GM18861 (cell line): ENCODE measurements at regions not wholly inside any gene's neighbourhood (a gene's known extent, or its start where the extent isn't known, plus 50 kb on each side); places are given as distances from the start of the nearest gene placed in this dataset.

Experiments
- ATAC-seq: cut with Tn5 transposase; IDR thresholded peaks from one replicate; pipeline ENCODE4 v1.9.1; 2021; ENCODE audit not compliant: unreplicated experiment

GRCh38 chr5:165920655-165921054 is 2370.8 kb upstream of the WWC1 start:
- ATAC-seq: no peak

- ATAC-seq: no peak
Observed at GRCh38 chr5:165928971-165929370, 2362.5 kb upstream of the WWC1 start.

DNA sequence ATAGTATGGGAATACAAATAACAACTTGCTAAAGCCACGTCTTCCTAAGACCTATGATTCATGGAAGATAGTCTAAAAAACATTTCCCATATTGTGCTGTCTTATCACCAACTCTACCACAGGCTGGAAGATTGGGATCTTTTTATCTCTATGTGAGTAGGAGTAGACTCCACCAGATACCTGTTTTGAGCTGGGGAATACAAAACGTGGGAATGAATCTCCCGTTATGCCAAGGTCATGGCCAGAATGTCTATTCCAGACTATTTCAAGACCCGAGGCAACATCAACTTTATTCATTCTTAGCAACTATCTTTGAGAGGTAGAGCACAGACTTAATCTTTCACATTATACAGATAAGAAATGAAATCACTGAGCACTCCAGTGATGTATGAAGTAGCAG is 2350.9 kb upstream of the WWC1 start:
- no peak for ATAC-seq

GRCh38 chr5:165956854-165957253 is 2334.6 kb upstream of the WWC1 start:
- ATAC-seq: no peak

DNA sequence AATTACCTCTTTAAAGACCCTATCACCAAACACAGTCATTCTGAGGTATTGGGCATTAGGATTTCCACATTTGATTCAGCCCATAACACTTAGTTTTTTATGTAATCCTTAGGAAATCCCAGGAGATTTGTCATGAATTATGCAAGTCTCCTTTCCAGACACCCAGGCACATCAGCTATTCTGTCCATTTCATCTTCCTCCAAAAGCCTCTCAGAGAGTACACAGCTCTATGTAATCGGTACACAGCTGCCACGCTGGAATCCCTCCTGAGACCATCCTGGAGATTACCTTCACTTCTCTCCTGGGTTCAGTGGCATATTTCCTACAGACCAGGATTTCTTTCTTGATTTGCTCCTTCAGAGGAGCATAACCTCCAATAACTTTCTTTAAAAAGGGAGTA is 2309.8 kb upstream of the WWC1 start:
- ATAC-seq: no peak

DNA sequence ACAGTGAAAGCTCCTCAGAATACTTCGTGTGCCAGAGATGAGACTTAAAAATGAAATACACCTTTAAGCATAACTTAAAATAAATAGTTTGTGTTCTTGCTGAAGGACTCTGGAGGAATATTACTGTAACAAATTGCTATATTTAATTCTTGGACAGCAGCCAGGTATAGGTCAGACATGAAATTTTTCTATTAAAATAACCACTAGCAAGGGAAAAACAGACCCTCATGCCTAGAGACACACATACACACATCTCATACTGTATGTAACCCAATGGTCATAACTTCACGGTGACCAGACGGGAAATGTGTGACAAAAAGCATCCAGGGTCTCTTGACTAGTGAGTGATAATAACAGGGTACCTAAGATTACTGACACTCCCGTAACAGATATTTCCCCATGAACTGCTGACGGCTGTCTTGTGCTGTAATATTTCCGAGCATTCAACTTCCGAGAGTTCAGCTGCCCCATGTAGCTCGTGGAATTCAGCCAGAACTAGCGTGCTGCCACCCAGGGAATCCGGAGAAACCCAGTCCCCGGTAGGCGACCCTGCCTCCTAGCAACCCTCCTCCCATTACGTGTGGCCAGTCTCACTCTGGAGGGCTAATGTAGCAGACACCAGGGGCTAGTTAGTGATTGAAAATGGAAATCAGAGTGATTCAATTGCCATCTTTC is 2295.1 kb upstream of the WWC1 start:
- no peak for ATAC-seq

- ATAC-seq: no peak
Observed at GRCh38 chr5:165999693-166000320, 2291.6 kb upstream of the WWC1 start.

DNA sequence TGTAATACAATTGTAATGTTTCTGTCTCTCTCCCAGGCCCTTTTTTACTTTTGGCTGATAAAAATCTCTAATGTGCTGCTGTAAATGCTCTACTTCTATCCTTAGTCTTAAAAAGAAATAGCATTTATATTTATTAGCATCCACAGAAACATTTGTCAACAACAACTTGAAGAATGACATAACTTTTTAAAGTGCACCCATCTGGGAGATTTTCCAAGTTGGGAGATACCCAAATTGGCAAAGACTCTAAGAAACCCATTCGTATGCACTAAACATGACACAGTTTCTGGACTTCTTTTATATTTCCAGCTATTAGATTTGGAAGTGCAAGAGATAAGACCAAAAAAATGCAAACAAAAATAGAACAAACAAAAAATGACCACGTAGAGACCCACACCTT is 2287.4 kb upstream of the WWC1 start:
- ATAC-seq: no peak

DNA sequence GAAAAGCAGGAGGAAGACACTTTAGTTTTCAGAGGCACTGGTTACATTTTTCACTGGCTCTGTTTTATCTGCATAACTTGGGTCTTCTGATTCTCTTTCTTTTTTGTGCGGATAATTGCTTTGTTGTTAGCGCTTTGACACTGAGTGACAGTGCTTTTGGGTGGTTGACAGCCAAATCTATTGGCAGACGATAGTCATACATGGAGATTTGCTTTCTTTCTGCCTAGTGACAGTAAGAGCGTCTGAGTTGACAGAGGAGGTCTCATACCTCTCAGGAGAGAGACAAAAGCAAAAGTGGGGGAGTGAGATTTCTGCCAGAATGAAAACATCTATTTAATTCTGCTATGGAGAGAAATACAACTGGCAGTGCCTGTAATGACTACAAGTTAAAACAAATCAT is 2278.0 kb upstream of the WWC1 start:
- no peak for ATAC-seq

GRCh38 chr5:166014256-166014655 is 2277.2 kb upstream of the WWC1 start:
- ATAC-seq: no peak

DNA sequence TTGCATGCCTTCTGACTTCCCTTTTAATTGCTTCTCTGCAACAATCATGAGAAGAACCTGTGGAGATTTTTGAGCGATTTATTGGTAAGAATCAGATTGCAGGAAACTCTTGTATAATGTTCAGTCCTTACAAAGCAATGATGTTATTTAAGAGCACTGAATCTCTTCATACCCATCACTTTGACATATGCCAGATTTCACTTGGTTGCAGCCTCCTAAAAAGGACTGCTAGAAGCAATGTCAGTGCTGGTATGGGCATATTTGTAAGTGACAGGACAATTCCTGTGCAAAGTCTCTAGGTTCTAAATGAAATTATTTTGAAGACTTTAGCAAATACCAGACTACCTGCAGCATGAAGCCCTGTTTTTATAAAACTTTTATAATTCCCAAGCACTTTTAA is 2272.7 kb upstream of the WWC1 start:
- ATAC-seq: no peak

- no peak for ATAC-seq
Observed at GRCh38 chr5:166022065-166022464, 2269.4 kb upstream of the WWC1 start.

DNA sequence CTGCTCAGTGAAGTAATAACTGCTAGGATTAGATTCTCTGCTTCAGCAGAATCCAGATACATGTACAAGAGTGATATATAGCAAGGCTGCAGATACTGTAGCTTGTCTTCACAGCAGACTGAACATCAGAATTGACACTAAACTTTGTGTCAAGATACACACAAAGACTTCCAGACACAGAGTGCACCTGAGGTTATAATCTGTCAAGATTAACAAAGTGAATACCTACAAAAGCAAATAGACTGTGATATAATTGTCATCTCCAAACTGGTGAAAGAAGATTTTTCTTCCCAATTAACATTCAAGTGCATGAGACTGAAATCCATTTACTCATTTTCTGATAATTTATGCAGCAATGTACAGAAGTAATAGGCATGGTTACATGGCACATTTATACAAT is 2266.5 kb upstream of the WWC1 start:
- no peak for ATAC-seq

- no peak for ATAC-seq
Observed at GRCh38 chr5:166027582-166027981, 2263.9 kb upstream of the WWC1 start.

DNA sequence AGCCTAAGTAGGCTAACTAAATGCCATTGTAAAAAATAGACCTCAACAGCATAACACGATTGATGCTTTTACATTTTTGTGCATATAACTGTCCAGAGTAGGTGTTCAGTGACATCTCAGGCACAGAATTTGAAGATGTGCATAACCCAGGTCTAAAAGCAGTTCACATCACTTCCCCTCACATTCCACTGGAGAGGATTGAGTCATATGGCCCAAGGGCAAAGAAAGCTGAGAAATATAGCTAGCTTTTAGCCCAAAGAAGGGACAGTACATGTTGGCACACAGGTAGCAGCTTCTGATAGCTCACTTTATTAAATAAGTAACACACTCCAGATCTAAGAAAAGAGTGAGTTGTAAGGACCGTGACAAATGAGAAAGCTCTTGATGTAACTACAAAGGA is 2259.5 kb upstream of the WWC1 start:
- ATAC-seq: no peak

DNA sequence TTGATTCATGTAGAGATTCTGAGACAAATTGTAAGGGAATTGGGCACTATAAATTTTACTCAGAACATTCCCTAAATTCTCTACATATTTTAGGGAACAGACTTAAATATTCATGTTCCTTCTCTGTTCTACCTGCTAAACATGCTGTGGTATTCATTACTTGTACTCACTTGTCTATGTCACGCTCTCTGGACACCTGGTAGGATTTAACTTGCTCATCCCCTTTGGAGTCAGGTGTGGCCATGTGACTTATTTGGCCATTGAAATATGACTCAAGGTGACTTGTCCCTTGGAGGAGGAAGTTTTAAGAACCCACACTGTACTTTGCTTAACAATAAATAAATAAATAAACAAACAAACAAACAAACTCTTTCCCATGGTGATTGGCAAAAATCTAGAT is 2258.8 kb upstream of the WWC1 start:
- ATAC-seq: no peak

GRCh38 chr5:166045961-166046360 is 2245.5 kb upstream of the WWC1 start:
- ATAC-seq: no peak

DNA sequence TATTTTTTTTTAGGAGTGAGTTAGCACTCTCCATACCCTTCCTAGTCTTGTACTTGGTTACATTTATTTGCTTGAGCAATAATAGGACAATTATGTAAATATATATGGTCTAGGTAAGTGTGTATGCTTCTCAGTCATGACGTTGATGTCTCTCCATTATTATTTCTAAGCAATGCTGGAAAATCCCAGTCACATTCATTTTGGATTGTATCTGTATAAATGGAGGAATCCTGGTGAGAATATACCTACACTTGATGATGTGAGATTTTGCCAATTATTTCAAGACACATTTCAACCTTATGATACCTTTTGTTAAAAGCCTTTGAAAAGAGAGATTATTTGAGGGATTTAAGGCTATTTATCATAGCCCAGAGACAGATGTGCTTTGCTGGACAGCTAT is 2244.5 kb upstream of the WWC1 start:
- ATAC-seq: no peak

GRCh38 chr5:166050531-166050930 is 2240.9 kb upstream of the WWC1 start:
- ATAC-seq: no peak

DNA sequence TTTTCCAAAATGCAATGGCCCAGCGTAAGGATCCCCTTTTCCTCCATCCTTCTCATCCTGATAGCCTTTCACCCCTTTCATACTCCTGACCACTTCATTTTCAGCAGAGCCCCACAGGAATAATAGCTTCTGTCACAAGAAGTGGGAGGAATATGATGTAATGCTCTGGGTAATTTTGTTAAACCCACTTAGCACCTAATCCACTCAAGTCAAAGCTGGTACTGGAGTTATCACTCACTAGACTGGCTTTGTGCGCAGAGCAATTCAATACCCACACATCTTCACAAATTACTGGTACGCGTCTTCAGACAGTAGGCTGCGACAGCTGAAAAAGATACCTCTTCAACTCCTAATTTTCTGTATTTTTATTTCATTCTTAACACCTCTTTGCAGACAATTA is 2232.8 kb upstream of the WWC1 start:
- ATAC-seq: no peak

- no peak for ATAC-seq
Observed at GRCh38 chr5:166062094-166062493, 2229.4 kb upstream of the WWC1 start.

GRCh38 chr5:166062719-166063118 is 2228.7 kb upstream of the WWC1 start:
- no peak for ATAC-seq

DNA sequence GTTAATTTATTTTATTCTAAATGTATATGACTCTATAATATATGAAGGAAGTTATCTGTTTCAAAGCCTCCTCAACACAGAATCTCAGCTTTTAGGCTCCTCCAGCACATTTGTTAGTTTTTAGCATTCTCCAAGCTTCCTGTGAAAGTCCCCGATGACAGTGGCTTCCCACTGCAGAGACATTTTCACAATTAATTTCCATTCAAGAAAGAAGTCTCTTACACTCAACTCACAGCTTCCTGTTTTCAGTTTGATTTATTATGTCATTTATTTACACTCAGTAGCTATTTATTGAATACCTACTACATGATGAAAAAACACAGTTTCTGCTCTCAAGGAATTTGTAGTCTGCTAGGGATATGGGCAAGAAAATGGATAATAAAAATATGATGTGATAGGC is 2228.2 kb upstream of the WWC1 start:
- ATAC-seq: no peak
